ENCODE measurements at regions not wholly inside any gene's neighbourhood (a gene's known extent, or its start where the extent isn't known, plus 50 kb on each side); places are given as distances from the start of the nearest gene placed in this dataset.

GRCh38 chr2:164187121-164187520 lies 434.2 kb downstream of the GRB14 start:
- H3K27ac Mint-ChIP-seq (ENCODE audit: unreplicated experiment) = no peak overlapping the region
- peaks cover 5% of the 10 kb centered on the region for H3K27me3 Mint-ChIP-seq (ENCODE audit: insufficient read depth, unreplicated experiment)
- ChIA-PET POLR2A (no interaction called here), CTCF (no interaction called here)
- TF ChIP-seq, protein P1, sequence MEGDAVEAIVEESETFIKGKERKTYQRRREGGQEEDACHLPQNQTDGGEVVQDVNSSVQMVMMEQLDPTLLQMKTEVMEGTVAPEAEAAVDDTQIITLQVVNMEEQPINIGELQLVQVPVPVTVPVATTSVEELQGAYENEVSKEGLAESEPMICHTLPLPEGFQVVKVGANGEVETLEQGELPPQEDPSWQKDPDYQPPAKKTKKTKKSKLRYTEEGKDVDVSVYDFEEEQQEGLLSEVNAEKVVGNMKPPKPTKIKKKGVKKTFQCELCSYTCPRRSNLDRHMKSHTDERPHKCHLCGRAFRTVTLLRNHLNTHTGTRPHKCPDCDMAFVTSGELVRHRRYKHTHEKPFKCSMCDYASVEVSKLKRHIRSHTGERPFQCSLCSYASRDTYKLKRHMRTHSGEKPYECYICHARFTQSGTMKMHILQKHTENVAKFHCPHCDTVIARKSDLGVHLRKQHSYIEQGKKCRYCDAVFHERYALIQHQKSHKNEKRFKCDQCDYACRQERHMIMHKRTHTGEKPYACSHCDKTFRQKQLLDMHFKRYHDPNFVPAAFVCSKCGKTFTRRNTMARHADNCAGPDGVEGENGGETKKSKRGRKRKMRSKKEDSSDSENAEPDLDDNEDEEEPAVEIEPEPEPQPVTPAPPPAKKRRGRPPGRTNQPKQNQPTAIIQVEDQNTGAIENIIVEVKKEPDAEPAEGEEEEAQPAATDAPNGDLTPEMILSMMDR (IDR thresholded peaks at IDR 0.05; ENCODE audit: insufficient read depth in 1 of 2, low read depth in 1 of 2, low read length in 1 of 2, severe bottlenecking in 1 of 2, unreplicated experiment in 1 of 2) = no peak
- Histone ChIP-seq H3K36me3 (ENCODE audit: control insufficient read depth, insufficient read depth, low read length) (no peaks in the 10 kb centered on the region), H3K4me3 (ENCODE audit: low read depth, low read length) (no peak overlapping the region), H3K9me3 (no peaks in the 10 kb centered on the region), H3K27me3 (replicated peaks; ENCODE audit: control insufficient read depth, insufficient read depth, low read length) (no peaks in the 10 kb centered on the region), H3K4me1 (no peaks in the 10 kb centered on the region)
- BruUV-seq (replicated peaks) = no TSS peak
- no peak for DNase-seq
- H3K36me3 Mint-ChIP-seq (ENCODE audit: insufficient read depth, unreplicated experiment) = no peaks in the 10 kb centered on the region
- intact Hi-C loops (cut with micrococcal nuclease; ENCODE audit: unreplicated experiment) = no loop called here
- no peaks in the 10 kb centered on the region for H3K4me1 Mint-ChIP-seq (ENCODE audit: low read depth, unreplicated experiment)
- H3K4me3 Mint-ChIP-seq (ENCODE audit: unreplicated experiment) = no peak overlapping the region
- no peaks in the 10 kb centered on the region for H3K9me3 Mint-ChIP-seq (ENCODE audit: unreplicated experiment)

GRCh38 chr2:164186591-164186990 lies 434.7 kb downstream of the GRB14 start:
- no peaks in the 10 kb centered on the region for H3K27me3 ChIP-seq (replicated peaks; ENCODE audit: control insufficient read depth, insufficient read depth, low read length)
- Mint-ChIP-seq H3K36me3 (ENCODE audit: insufficient read depth, unreplicated experiment) (no peaks in the 10 kb centered on the region), H3K4me1 (ENCODE audit: low read depth, unreplicated experiment) (no peaks in the 10 kb centered on the region), H3K27ac (ENCODE audit: unreplicated experiment) (no peak overlapping the region), H3K4me3 (ENCODE audit: unreplicated experiment) (no peak overlapping the region), H3K27me3 (ENCODE audit: insufficient read depth, unreplicated experiment) (peaks cover 7% of the 10 kb centered on the region), H3K9me3 (ENCODE audit: unreplicated experiment) (no peaks in the 10 kb centered on the region)
- POLR2A ChIA-PET = no interaction called here
- no peaks in the 10 kb centered on the region for H3K36me3 ChIP-seq (ENCODE audit: control insufficient read depth, insufficient read depth, low read length)
- intact Hi-C loops (cut with micrococcal nuclease; ENCODE audit: unreplicated experiment) = no loop called here
- no TSS peak for BruUV-seq (replicated peaks)
- TF ChIP-seq, protein P1 (IDR thresholded peaks at IDR 0.05; ENCODE audit: insufficient read depth in 1 of 2, low read depth in 1 of 2, low read length in 1 of 2, severe bottlenecking in 1 of 2, unreplicated experiment in 1 of 2) = no peak
- no peak overlapping the region for H3K4me3 ChIP-seq (ENCODE audit: low read depth, low read length)
- DNase-seq = no peak
- no peaks in the 10 kb centered on the region for H3K9me3 ChIP-seq
- CTCF ChIA-PET = no interaction called here
- no peaks in the 10 kb centered on the region for H3K4me1 ChIP-seq

DNA sequence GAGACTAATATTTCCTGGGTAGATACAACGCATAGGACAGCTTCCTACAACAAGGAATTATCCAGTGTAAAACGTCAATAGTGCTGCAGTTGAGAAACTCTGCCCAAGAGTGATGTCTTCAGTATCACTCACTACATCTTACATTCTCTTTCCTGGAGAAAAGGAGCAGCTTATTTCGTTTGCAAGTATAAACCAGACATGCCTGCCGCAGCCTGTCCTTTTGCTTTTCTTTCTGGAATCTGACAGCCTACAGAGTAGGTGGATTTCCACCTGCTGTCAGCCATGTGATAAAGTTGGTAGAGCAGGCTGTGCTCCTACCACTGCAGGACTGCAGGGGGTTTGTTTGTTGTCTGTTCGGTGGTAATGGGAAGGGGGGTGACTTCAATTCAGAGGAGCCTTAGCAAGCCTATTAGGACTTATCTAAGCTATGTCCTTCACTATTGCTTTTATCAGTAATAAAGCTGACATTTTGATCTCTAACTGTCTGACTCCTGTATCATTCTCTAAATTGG lies 439.1 kb downstream of the GRB14 start:
- ChIA-PET POLR2A (no interaction called here), CTCF (no interaction called here)
- no peaks in the 10 kb centered on the region for H3K36me3 Mint-ChIP-seq (ENCODE audit: insufficient read depth, unreplicated experiment)
- no peak for DNase-seq
- Histone ChIP-seq H3K36me3 (ENCODE audit: control insufficient read depth, insufficient read depth, low read length) (no peaks in the 10 kb centered on the region), H3K4me3 (ENCODE audit: low read depth, low read length) (no peak overlapping the region), H3K27me3 (replicated peaks; ENCODE audit: control insufficient read depth, insufficient read depth, low read length) (no peaks in the 10 kb centered on the region), H3K9me3 (no peaks in the 10 kb centered on the region), H3K4me1 (no peaks in the 10 kb centered on the region)
- no peak overlapping the region for H3K4me3 Mint-ChIP-seq (ENCODE audit: unreplicated experiment)
- BruUV-seq (replicated peaks) = no TSS peak
- H3K4me1 Mint-ChIP-seq (ENCODE audit: low read depth, unreplicated experiment) = no peaks in the 10 kb centered on the region
- intact Hi-C loops (cut with micrococcal nuclease; ENCODE audit: unreplicated experiment) = no loop called here
- H3K9me3 Mint-ChIP-seq (ENCODE audit: unreplicated experiment) = no peaks in the 10 kb centered on the region
- H3K27me3 Mint-ChIP-seq (ENCODE audit: insufficient read depth, unreplicated experiment) = peaks cover 8% of the 10 kb centered on the region
- TF ChIP-seq, protein P1 (IDR thresholded peaks at IDR 0.05; ENCODE audit: insufficient read depth in 1 of 2, low read depth in 1 of 2, low read length in 1 of 2, severe bottlenecking in 1 of 2, unreplicated experiment in 1 of 2) = no peak
- H3K27ac Mint-ChIP-seq (ENCODE audit: unreplicated experiment) = no peak overlapping the region

Measured in Caco-2 (cell line).